ENCODE measurements at regions not wholly inside any gene's neighbourhood (a gene's known extent, or its start where the extent isn't known, plus 50 kb on each side); places are given as distances from the start of the nearest gene placed in this dataset.

- no peak for DNase-seq
Measured at GRCh38 chr2:107584577-107584976, 242.1 kb upstream of the RGPD4 start.

- DNase-seq: no peak
Measured at GRCh38 chr2:107585851-107586250, 240.8 kb upstream of the RGPD4 start.

- DNase-seq: no peak
Measured at GRCh38 chr2:107588181-107588580, 238.5 kb upstream of the RGPD4 start.

- DNase-seq: no peak
Measured at GRCh38 chr2:107589079-107589491, 237.6 kb upstream of the RGPD4 start.

GRCh38 chr2:107591561-107592279, 235.0 kb upstream of the RGPD4 start:
- DNase-seq: no peak

- no peak for DNase-seq
Measured at GRCh38 chr2:107592280-107592624, 234.4 kb upstream of the RGPD4 start.

GRCh38 chr2:107595285-107595684, 231.4 kb upstream of the RGPD4 start:
- DNase-seq: no peak

GRCh38 chr2:107595749-107596148, 230.9 kb upstream of the RGPD4 start:
- no peak for DNase-seq

- no peak for DNase-seq
Measured at GRCh38 chr2:107597507-107597906, 229.2 kb upstream of the RGPD4 start.

GRCh38 chr2:107602801-107603200, 223.9 kb upstream of the RGPD4 start:
- DNase-seq: no peak

GRCh38 chr2:107607054-107607453, 219.6 kb upstream of the RGPD4 start:
- no peak for DNase-seq

GRCh38 chr2:107607473-107607872, 219.2 kb upstream of the RGPD4 start:
- no peak for DNase-seq

- DNase-seq: no peak
Measured at GRCh38 chr2:107615039-107615438, 211.7 kb upstream of the RGPD4 start.

GRCh38 chr2:107618769-107619168, 207.9 kb upstream of the RGPD4 start:
- DNase-seq: no peak

- DNase-seq: no peak
Measured at GRCh38 chr2:107621186-107622165, 205.2 kb upstream of the RGPD4 start.

GRCh38 chr2:107622741-107623310, 203.9 kb upstream of the RGPD4 start:
- DNase-seq: no peak

- DNase-seq: no peak
Measured at GRCh38 chr2:107625982-107626381, 200.7 kb upstream of the RGPD4 start.

GRCh38 chr2:107627164-107627563, 199.5 kb upstream of the RGPD4 start:
- DNase-seq: no peak

- no peak for DNase-seq
Measured at GRCh38 chr2:107627926-107628325, 198.8 kb upstream of the RGPD4 start.

GRCh38 chr2:107633580-107634147, 193.0 kb upstream of the RGPD4 start:
- DNase-seq: no peak

GRCh38 chr2:107634172-107634571, 192.5 kb upstream of the RGPD4 start:
- DNase-seq: no peak

GRCh38 chr2:107635883-107636282, 190.8 kb upstream of the RGPD4 start:
- DNase-seq: no peak

GRCh38 chr2:107645586-107645985, 181.1 kb upstream of the RGPD4 start:
- no peak for DNase-seq

All from CD4-positive, alpha-beta T cell treated with Interleukin-12 subunit alpha and Interleukin-12 subunit beta, for 1 hour (primary cell).